ENCODE measurements at regions not wholly inside any gene's neighbourhood (a gene's known extent, or its start where the extent isn't known, plus 50 kb on each side); places are given as distances from the start of the nearest gene placed in this dataset.

DNA sequence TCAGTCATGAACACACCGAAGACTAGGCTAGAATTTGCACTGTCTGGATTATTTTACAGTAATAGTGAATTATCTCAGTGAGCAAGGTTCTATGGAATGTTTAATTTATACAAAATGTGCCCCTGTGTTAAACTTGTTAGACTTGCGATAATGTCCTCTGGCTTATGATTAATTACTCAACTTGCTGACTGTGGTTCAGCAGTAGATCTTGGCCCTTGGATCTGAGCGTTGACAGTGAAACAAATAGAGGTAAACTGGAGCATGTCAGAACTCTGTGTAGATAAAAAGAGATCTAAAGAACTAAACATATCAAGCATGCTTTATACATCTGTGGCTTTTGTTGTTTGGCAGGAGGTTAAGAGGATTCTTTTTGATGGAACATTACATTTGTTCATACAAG lies 407.6 kb downstream of the DSEL start:
- DNase-seq (no peak), ATAC-seq (no peak)
- intact Hi-C loops (cut with DNase I, micrococcal nuclease), result no loop called here

DNA sequence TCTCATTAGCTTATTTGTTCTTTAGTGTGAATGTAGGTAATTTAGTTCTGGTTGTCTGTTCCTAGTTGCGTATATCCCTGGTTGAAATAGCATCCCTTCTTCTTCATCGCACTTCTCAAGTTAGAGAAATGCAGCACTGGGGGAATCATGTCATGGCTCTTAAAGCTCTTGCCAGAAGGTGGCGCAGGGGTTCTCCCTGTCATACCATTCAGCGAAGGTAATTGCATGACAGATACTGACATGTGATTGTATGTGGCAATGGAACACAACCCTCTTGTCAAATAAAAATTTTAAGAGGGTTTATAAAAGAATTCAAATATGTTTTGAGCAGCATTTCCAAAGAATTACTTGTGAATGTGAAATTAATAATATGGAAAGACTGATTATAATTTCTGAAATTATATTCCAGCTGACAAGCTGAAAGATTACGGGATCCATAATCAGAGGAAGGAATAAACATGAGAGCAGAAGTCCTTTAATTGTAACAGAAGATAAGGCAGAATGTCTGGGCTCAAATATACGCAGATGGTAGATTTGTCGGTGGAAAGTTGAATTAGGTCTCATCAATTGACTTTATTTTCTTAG lies 411.7 kb downstream of the DSEL start:
- intact Hi-C loops (cut with DNase I, micrococcal nuclease), result no loop called here

DNA sequence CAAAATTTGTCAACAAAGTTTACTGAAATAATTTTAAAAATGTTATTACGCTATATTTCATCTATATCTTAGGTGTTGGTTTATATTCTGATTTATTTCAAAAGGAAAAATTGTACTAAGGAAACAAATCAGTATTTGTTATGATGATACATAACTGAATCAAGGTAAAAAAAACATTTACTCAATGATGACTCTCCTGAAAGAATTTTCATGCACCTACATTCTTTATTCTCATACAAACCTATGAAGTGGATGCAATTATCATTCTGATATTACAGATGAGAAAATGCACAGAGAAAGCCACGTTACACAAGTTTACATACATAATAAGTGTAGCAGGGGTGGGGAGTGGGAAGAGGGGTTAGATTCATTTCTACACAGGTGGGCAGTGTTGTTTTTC lies 422.4 kb downstream of the DSEL start:
- no peak for ATAC-seq
- intact Hi-C loops (cut with DNase I, micrococcal nuclease), result no loop called here

More for the DNA sequence above, 411.7 kb downstream of the DSEL start:
- ATAC-seq, result peak; percentile 84
- DNase-seq, result peak in 1 of 2 donors; percentile 68

DNA sequence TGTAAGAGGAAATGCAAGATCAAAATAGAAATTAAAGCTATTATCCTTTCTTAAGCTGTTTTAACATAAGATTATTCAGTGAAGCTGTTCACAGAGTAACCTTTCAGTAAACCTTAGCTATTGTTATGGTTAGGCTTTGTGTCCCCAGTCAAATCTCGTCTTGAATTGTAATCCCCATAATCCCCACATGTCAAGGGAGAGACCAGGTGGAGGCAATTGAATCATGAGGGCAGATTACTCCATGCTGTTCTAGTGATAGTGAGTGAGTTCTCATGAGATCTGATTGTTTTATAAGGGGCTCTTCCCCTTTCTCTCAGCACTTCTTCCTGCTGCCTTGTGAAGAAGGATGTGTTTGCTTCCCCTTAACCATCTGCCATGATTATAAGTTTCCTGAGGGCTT lies 424.4 kb downstream of the DSEL start:
- intact Hi-C loops (cut with DNase I, micrococcal nuclease), result no loop called here
- DNase-seq (no peak), ATAC-seq (no peak)

More for the DNA sequence above, 422.4 kb downstream of the DSEL start:
- DNase-seq, result no peak

DNA sequence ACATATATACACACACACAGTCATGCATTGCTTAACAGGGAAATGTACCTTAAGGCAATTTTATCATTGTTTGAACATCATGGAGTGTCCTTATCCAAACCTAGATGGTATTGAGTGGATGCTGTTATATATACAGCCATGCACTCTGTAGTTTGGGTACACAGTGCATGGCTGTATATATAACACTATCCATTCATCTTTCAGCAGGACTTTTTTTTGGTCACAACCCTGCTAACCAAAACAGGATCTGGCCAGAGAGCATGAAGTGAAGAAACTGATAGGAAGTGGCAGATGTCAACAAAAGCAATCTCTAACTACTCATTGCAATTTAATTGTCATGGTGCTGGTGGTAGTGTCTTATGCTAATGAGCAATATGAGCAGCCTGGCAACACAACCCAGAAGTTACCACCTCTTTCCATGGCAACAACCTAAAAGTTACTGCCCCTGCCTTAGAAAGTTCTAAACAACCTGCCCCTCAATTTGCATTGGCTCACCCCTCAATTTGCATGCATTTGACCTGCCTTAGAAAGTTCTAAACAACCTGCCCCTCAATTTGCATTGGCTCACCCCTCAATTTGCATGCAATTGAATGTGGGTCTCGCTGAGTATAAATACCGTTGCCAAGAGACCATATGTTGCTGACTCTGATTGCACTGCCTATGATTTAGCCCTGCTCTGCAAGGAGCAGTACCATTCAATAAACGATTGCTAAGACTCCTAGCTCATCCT lies 434.9 kb downstream of the DSEL start:
- intact Hi-C loops (cut with DNase I, micrococcal nuclease), result no loop called here
- ATAC-seq (no peak), DNase-seq (no peak)

DNA sequence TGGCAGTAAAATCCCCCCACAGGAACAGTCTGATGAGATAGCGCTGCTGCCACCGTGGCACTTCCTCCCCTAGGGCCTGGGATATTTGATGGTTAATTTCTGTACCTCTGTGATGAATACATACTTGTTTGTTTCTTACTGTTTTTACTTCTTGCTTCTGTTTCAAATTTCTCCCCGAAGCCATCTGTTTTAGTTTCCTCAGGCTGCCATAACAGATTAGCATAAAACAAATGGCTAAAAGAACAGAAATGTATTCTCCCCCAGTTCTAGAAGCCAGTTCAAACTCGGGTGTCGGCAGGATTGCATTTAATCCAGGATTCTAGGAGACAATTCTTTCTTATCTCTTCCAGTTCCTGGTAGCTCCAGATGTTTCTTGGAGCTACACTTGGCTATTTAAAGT lies 435.9 kb downstream of the DSEL start:
- intact Hi-C loops (cut with DNase I, micrococcal nuclease), result no loop called here
- ATAC-seq, result no peak
- DNase-seq, result no peak

DNA sequence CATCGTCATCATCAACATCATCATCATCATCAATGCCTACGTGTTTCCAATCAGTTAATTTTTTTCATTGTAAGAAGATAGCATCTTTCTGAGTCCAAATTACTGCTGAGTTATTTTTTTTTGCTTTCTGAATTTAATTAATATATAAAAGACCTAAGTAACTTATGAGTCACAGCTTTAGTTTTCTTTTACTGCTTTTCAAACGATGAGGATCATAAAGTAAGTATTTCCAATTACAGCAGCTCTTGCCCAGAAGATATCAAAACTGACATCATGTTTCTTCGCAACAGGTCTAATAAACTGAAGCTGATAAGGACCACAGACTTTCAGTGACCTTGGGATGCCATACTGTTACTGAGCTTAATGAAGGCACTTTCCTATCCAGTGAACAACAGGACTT lies 442.2 kb downstream of the DSEL start:
- DNase-seq, result no peak
- intact Hi-C loops (cut with DNase I, micrococcal nuclease), result no loop called here

DNA sequence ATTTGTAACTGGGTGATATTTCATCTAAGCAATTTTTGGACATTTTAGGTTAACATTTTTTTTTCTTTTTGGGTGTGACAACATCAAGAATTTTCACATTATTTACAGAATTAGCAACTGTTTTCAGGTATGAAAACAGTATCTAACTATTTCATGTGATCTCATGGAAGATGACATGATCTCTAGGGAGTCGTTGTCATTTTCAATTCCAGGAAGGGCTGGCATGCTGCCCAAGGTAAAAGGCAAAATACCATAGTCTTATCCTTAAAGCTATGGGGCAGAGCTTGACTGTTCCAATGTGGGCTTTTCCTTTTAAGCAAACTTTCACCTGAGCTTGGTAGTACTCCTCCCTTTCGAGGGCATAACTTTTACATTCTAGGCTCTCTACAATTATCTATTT lies 443.7 kb downstream of the DSEL start:
- DNase-seq (no peak), ATAC-seq (no peak)
- intact Hi-C loops (cut with DNase I, micrococcal nuclease), result no loop called here

More for the DNA sequence above, 442.2 kb downstream of the DSEL start:
- ATAC-seq, result no peak

DNA sequence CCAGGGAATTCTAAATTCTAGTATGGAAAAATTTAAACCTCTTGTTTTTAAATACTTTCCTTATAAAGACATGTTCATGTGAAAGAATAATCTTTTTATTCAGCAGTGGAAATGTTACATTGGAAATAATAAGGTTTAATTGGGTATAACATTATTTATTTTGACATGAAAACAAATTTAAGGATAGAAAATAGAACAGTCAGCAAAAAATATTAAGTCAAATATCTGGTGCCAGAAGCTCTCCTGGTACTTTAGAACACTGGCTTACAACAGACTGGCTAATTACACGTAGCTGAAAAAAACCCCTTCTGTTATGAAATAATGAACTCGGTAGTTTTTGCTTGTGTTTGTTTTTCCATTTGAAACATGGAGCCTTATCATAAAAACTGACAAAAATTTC lies 447.9 kb downstream of the DSEL start:
- DNase-seq, result no peak
- ATAC-seq, result no peak
- intact Hi-C loops (cut with DNase I, micrococcal nuclease), result no loop called here

DNA sequence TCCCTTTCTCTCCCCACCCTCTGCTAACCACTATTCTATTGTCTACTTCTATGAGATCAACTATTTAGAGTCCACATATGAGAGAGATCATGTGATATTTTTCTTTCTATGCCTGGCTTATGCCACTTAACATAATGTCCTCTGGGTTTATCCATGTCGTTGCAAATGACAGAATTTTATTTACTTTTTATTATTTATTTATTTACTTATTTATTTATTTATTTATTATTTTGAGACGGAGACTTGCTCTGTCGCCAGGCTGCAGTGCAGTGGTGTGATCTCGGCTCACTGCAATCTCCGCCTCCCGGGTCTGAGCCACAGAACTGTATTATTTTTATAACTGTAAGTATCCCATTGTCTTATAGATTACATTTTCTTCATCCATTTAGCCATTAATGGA lies 443.4 kb upstream of the CDH19 start:
- no peak for DNase-seq
- intact Hi-C loops (cut with DNase I, micrococcal nuclease), result no loop called here
- no peak for ATAC-seq

DNA sequence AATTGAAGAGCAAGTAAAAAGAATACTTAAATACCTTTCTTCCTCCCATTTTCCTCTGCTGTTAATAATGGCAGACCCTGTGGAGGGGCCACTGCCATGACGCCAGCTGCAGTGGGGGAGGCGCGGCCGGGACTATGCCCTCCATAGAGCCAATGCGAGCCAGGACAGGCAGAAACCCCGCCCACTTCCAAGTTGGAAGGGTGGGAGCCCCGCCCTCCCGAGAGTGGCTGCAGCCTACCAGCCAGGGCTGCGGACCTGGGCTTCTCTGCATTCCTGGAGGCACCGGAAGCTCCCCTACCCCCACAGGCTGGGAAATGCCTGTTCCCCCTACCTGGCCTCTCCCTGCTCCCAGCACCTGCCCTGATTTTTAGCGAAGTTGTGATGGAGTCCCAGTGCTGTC lies 439.4 kb upstream of the CDH19 start:
- ATAC-seq (no peak), DNase-seq (no peak)
- intact Hi-C loops (cut with DNase I, micrococcal nuclease), result no loop called here

DNA sequence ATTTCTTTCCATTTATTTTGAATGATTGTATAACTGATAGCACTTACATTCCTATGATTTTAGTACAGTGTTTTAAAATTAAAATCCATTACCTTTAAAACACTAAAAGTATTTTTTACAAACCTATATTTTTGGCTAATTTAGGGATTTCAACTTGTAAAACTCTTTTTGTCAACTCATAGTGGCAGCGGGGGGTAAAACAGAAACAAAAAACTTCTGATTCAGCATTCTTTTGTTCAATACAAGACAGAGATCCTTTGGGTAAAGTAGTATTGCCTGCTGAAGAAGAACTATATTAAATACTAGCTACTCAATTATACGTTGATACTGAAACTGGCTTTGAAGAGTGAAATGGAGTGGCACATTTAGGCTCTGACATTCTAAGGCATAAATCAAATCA lies 437.4 kb upstream of the CDH19 start:
- ATAC-seq (no peak), DNase-seq (no peak)
- intact Hi-C loops (cut with DNase I, micrococcal nuclease), result no loop called here

DNA sequence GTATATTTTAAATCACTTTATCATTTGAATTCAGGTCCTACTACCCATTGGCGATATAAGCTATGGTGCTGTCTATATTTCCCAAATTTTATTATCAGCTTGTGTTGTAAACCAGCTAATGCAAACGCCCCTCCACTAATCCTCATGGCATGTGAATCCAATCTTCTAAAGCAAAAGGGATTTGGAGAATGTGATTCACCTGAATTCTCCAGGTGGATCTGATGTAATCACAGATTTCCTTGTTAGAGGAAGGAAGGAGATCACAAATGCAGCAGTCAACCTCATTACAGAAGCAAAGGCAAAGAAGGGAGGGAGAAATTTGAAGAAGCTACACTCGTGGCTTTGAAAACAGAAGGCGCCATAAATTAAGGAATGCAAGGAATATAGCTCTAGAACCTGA lies 431.1 kb upstream of the CDH19 start:
- intact Hi-C loops (cut with DNase I, micrococcal nuclease), result no loop called here
- ATAC-seq (no peak), DNase-seq (no peak)

DNA sequence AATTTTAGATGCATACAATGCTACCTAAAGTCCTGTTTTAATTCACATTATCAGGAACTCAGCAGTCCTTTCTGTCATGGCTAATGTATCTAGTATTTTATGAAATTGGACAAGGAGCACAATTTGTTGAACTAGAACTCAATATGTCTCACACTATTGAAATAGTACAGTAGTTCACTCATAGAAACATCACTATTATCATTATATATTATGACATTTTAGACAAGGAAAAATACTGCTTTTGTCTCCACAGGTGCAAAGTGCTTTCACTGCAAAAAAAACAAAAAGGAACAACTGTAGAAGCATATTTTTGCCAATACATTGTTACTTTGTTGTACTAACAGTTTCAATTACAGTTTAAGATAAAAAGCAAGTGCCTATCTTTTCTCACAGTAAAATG lies 419.2 kb upstream of the CDH19 start:
- intact Hi-C loops (cut with DNase I, micrococcal nuclease), result no loop called here
- DNase-seq, result no peak
- no peak for ATAC-seq

DNA sequence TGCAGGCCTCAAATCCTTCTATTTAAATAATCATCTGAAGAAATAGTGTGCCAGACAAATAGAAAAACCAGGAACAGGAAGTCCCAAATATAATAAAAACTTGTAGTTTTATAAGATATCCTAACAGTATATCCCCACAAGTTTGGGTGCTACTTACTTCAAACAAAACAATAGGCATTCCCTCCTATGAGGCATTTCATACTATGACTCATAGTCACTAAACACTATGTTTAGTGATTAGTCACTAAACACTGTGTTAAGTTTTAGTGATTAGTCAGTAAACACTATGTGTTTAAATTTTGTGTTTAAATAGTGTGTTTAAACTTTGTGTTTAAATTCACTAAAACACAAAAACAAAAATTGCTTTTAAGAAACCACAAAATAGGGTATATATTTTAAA lies 407.0 kb upstream of the CDH19 start:
- ATAC-seq, result no peak
- intact Hi-C loops (cut with DNase I, micrococcal nuclease), result no loop called here

DNA sequence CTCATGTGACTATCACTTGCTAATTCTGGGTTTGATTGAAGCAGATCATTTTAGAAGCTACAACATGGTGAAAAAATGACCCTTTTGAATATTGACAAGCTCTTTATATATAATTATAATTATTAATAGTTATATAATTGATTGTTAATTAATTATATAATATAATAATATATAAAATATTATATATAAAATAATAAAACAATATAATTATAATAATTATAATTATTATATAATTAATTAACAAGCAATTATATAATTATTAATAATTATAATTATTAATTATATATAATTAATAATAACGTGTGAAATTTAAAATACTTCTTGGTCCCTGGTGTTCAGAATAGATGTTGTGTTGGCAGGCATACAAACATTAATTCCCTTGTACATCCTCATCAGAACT lies 404.1 kb upstream of the CDH19 start:
- ATAC-seq (no peak), DNase-seq (no peak)
- intact Hi-C loops (cut with DNase I, micrococcal nuclease), result no loop called here

More for the DNA sequence above, 407.0 kb upstream of the CDH19 start:
- no peak for DNase-seq

DNA sequence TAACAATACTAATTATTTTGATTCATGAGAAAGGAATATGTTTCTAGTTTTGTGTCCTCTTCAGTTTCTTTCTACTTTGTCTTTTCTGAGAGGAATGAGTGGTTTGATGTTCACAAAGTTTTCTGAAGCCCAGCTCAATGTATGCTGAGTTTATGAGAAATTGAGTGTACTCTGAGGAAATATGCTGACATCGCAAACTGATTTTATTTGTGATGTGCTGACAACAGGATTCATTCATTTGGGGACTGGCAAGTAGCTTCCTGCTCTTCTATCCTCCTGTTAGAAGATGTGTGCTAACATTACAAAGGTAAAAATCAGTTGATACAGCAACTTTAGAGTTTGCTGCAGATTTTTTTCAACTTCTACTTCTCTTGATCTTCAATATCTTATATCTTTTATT lies 403.2 kb upstream of the CDH19 start:
- intact Hi-C loops (cut with DNase I, micrococcal nuclease), result no loop called here
- ATAC-seq, result no peak

DNA sequence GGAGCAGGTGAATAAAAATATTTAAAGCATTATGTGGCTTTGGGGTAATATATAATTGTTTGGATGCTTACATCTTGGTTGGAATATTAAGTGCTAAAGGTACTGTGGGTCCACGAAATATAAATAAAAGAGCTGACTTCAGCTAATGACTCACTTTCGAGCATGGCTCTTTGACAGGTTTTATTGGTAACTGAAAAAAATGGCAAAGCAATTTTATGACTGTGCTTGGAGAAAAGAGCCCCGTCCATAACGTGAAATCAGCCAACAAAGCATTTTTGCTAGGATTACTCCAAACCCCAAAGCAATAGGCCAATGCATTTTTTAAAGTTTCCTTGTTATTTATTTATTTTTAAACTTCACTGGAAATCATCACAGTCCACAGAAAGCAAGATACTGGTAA lies 397.2 kb upstream of the CDH19 start:
- no peak for DNase-seq
- intact Hi-C loops (cut with DNase I, micrococcal nuclease), result no loop called here
- no peak for ATAC-seq

More for the DNA sequence above, 403.2 kb upstream of the CDH19 start:
- no peak for DNase-seq

DNA sequence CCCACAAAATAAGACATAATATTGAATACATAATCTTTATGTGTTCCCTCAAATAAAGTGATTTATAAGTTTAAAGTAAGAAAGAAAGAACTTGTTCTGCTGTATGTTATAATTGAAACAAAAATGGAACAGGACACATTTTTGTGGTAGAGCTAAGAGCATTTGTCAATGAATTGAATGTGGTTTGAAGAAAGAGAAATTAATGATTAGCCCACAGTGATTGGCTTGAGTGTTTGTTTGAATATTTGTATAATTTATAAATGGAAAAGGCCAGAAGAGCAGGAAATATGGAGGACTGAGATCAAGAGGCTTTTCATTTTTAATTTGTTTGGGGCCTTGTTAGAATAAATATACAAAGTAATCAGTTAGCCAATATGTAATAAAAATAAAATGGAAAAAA lies 395.1 kb upstream of the CDH19 start:
- intact Hi-C loops (cut with DNase I, micrococcal nuclease), result no loop called here
- DNase-seq (no peak), ATAC-seq (no peak)

DNA sequence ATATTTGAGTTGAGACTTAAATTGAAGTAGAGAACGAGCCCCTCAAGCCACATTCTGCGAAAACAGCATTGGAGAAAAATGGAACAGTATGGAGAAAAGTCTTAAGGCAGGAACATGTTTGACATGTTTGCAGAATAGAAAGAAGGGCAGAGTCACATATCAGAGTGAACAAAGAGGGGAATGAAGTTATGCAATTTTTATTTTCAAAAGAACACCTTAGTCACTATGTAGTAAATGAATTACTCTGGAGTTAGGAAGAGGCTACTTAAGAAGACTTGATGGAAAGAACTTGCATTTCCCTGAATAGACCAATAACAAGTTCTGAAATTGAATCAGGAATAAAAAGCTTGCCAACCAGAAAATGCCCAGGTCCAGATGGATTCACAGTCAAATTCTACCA lies 391.4 kb upstream of the CDH19 start:
- DNase-seq (no peak), ATAC-seq (no peak)
- intact Hi-C loops (cut with DNase I, micrococcal nuclease), result no loop called here

DNA sequence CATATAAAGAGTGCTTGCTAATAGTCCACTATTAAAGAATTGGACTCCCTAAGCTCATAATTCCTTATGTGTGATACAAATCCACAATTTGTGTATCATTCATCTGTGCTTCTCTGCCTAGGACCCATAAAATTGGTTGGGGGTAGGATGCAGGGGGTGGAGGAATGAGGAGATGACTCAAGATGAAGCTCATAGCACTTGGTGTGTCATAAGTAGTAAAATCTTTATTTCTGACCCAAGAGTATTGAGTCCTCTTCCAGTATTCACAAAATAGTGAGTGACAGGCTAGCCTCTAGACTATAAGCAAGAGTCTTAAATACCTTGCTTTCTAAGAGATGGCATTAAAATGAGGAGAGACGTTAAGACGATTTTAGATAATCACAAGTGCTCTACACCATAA lies 390.9 kb upstream of the CDH19 start:
- ATAC-seq (no peak), DNase-seq (no peak)
- intact Hi-C loops (cut with DNase I, micrococcal nuclease), result no loop called here

Measured in left colon (tissue), 2 donors.